Cardiac muscle cell (in vitro differentiated cells and primary cell): ENCODE measurements at regions not wholly inside any gene's neighbourhood (a gene's known extent, or its start where the extent isn't known, plus 50 kb on each side); places are given as distances from the start of the nearest gene placed in this dataset.

Experiments used
- DNase-seq, 2 donors: peaks; one replicate each; pipeline versions ENCODE4 v3.0.0 to v3.0.0-alpha.2; 2010 to 2017; ENCODE audit warnings: low read depth in 1 of 2, low spot score in 1 of 2
- H3K27ac ChIP-seq: fragments of 200-600 bp; sonication (generic); 2 replicates; pipeline ENCODE4 v1.5.1; 2016
- H3K27me3 ChIP-seq: fragments of 200-600 bp; sonication (generic); 2 replicates; pipeline ENCODE4 v1.6.0; 2016; ENCODE audit warnings: control low read depth
- H3K36me3 ChIP-seq: fragments of 200-600 bp; sonication (generic); 2 replicates; pipeline ENCODE4 v1.5.1; 2016; ENCODE audit warnings: control low read depth
- H3K4me1 ChIP-seq: fragments of 200-600 bp; sonication (generic); 2 replicates; pipeline ENCODE4 v1.8.1; 2017; ENCODE audit warnings: low read depth, mild to moderate bottlenecking, mixed run types
- H3K4me3 ChIP-seq: fragments of 200-600 bp; sonication (generic); 2 replicates; pipeline ENCODE4 v1.5.1; 2016; ENCODE audit warnings: mild to moderate bottlenecking
- H3K9me3 ChIP-seq: fragments of 200-600 bp; sonication (generic); 2 replicates; pipeline ENCODE4 v1.5.1; 2017; ENCODE audit warnings: low read depth, mild to moderate bottlenecking, control low read depth
- CTCF ChIP-seq: IDR thresholded peaks from 2 replicates; pipeline ENCODE4 v1.5.1; 2012; ENCODE audit warnings: low read depth, mild to moderate bottlenecking, low read length

DNA sequence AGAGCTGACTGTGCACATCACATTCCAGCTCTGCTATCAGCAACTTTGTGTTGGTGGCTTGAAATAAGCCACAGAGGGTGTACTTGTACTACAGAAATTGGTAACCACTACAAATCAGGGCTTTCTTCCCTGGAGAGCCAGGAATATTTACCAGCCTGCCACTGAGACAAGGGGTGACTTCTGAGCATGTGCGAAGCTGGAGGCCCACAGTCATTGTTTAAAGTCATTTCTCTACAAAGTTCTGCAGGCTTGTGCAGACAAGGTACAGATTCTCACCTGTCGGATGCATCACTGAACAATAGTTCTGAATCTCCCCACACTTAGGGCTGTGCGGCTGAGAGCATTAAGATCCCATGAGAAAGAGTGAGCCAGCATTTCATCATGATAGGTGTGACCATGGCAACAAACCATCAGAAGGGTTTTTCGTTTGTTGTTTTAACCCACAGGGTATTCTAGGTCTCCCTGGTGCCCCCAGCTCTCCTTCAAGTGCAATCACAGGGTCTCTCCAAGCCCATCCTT is 292.8 kb downstream of the CDC5L start:
- no peak for DNase-seq
- no peaks in the 10 kb centered on the region for H3K36me3 ChIP-seq
- no peak overlapping the region for H3K27ac ChIP-seq
- no peaks in the 10 kb centered on the region for H3K9me3 ChIP-seq
- peaks cover 8% of the 10 kb centered on the region for H3K4me1 ChIP-seq
- no peaks in the 10 kb centered on the region for H3K27me3 ChIP-seq
- H3K4me3 ChIP-seq = no peak overlapping the region
- TF ChIP-seq CTCF = no peak

DNA sequence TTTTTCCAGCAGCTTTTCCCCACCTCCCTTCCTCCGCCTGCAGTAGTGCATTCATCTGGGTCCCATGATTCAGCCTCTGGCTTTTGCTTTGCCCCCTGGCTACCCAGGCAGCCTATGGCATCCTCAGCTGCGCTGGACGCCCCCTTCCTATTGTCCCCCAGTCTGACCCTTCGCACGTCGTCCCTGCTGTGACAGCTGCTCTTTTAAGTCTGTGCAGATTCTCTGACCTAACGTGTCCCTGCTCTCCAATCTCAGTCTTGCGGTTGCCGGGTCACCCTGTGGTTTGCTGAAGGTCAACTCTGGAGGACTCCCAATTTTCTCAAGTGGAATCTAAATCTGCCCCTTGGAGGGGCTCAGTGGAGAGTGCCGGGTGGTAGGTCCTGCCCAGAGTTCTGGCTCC is 294.3 kb downstream of the CDC5L start:
- Histone ChIP-seq H3K27me3 (no peaks in the 10 kb centered on the region), H3K4me3 (no peak overlapping the region), H3K27ac (no peak overlapping the region), H3K9me3 (no peaks in the 10 kb centered on the region), H3K4me1 (peaks cover 8% of the 10 kb centered on the region), H3K36me3 (no peaks in the 10 kb centered on the region)
- peak; percentile 38 to 66 for DNase-seq
- no peak for TF ChIP-seq CTCF

DNA sequence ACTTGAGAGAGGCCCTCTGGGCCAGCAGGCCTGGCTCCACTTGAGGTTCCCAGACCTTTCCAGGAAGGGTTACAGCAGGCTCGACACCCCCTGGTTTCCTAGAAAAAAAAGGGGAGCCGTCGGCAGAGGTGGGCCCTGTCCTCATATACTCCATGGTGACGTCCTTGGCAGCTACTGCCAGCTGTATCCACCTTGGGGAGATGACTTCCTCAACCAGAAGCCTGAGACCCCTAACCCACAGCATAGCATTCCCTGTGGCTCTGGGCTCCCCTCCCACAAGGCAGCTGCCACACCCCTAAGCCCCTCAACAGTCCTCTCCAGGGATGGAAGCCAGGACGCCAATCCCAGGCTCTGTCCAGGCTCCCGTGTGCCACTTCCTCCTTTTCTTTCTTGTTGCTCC is 294.8 kb downstream of the CDC5L start:
- no peak overlapping the region for H3K27ac ChIP-seq

GRCh38 chr6:44682987-44683779 is 295.7 kb downstream of the CDC5L start:
- no peak for TF ChIP-seq CTCF
- DNase-seq = no peak
- Histone ChIP-seq H3K27ac (no peak overlapping the region), H3K4me1 (peaks cover 8% of the 10 kb centered on the region), H3K4me3 (no peak overlapping the region), H3K27me3 (no peaks in the 10 kb centered on the region), H3K9me3 (no peaks in the 10 kb centered on the region), H3K36me3 (no peaks in the 10 kb centered on the region)

More for the DNA sequence above, 294.8 kb downstream of the CDC5L start:
- H3K4me1 ChIP-seq = peaks cover 8% of the 10 kb centered on the region
- H3K9me3 ChIP-seq = no peaks in the 10 kb centered on the region
- no peak for TF ChIP-seq CTCF
- DNase-seq = no peak
- no peaks in the 10 kb centered on the region for H3K36me3 ChIP-seq
- H3K27me3 ChIP-seq = no peaks in the 10 kb centered on the region
- no peak overlapping the region for H3K4me3 ChIP-seq

DNA sequence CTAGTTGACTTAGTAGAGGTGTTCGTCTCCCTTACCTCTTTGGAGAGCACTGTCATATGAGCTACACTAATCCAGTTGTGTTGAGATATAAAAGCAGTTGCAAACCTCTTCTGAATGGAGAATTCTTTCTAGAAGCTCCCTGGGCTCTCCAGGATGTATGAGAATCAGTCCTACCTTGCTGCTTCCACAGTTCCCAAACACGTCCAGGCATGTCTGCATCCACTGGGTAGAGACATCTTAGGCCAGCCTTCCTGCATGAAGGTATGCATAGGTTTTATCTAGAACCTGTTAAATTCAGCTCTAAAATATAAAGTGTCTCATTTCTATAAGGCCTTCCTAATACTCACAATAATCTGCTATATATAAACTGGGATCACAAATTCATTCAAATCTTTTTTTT is 297.7 kb downstream of the CDC5L start:
- no peak for TF ChIP-seq CTCF
- H3K9me3 ChIP-seq = no peaks in the 10 kb centered on the region
- no peak for DNase-seq

More for the DNA sequence above, 297.7 kb downstream of the CDC5L start:
- no peaks in the 10 kb centered on the region for H3K36me3 ChIP-seq
- peaks cover 8% of the 10 kb centered on the region for H3K4me1 ChIP-seq
- H3K27me3 ChIP-seq = no peaks in the 10 kb centered on the region
- H3K4me3 ChIP-seq = no peak overlapping the region
- H3K27ac ChIP-seq = no peak overlapping the region
